ENCODE measurements at regions not wholly inside any gene's neighbourhood (a gene's known extent, or its start where the extent isn't known, plus 50 kb on each side); places are given as distances from the start of the nearest gene placed in this dataset.

DNA sequence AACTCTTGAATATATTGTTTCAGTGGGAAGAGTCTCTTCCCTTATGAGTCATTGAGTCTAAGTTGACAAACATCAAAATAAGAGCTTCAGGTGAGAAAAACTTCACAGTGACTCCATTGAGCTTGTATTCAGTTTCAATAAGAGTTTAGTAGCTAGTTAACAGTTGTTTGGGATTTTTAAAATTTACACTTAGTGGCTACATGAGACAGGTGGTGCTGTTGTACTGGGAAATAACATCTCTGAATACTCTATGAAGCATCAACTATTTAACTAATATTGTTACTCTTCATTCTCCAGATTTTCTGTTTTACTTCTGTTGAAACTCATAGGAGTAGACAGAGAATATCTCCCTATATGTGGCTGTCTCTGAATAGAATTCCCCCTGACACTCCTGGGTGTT is 1609.1 kb downstream of the C4orf33 start:
- Histone ChIP-seq H3K27me3 (ENCODE audit: control insufficient read depth in 2 of 2, insufficient read depth in 1 of 2, low read length in 1 of 2) (no peaks in the 10 kb centered on the region), H3K9me3 (ENCODE audit: control insufficient read depth in 2 of 2, insufficient read depth in 1 of 2, low read length in 1 of 2) (peaks cover 0 to 5% of the 10 kb centered on the region in 2 donors), H3K4me3 (ENCODE audit: low read length in 2 of 2) (no peak overlapping the region), H3K27ac (ENCODE audit: low read depth in 1 of 2, low read length in 1 of 2) (no peak overlapping the region), H3K4me1 (ENCODE audit: control insufficient read depth in 2 of 2, insufficient read depth in 2 of 2, low read length in 2 of 2) (no peaks in the 10 kb centered on the region), H3K36me3 (ENCODE audit: control insufficient read depth in 2 of 2, insufficient read depth in 2 of 2, low read length in 1 of 2) (no peaks in the 10 kb centered on the region)
- no peak for DNase-seq (ENCODE audit: low read depth in 6 of 9, low spot score in 9 of 9)

GRCh38 chr4:130712038-130712437 is 1616.1 kb downstream of the C4orf33 start:
- DNase-seq (ENCODE audit: low read depth in 6 of 9, low spot score in 9 of 9): no peak
- H3K27me3 ChIP-seq (ENCODE audit: control insufficient read depth in 2 of 2, insufficient read depth in 1 of 2, low read length in 1 of 2): no peaks in the 10 kb centered on the region
- H3K36me3 ChIP-seq (ENCODE audit: control insufficient read depth in 2 of 2, insufficient read depth in 2 of 2, low read length in 1 of 2): no peaks in the 10 kb centered on the region

GRCh38 chr4:130714006-130714405 is 1618.1 kb downstream of the C4orf33 start:
- H3K27me3 ChIP-seq (ENCODE audit: control insufficient read depth in 2 of 2, insufficient read depth in 1 of 2, low read length in 1 of 2): no peaks in the 10 kb centered on the region
- H3K36me3 ChIP-seq (ENCODE audit: control insufficient read depth in 2 of 2, insufficient read depth in 2 of 2, low read length in 1 of 2): no peaks in the 10 kb centered on the region
- 100% methylated on average over 1 of the region's 1 CpG for WGBS
- no peaks in the 10 kb centered on the region for H3K9me3 ChIP-seq (ENCODE audit: control insufficient read depth in 2 of 2, insufficient read depth in 1 of 2, low read length in 1 of 2)
- H3K4me1 ChIP-seq (ENCODE audit: control insufficient read depth in 2 of 2, insufficient read depth in 2 of 2, low read length in 2 of 2): no peaks in the 10 kb centered on the region
- H3K4me3 ChIP-seq (ENCODE audit: low read length in 2 of 2): no peak overlapping the region
- no peak overlapping the region for H3K27ac ChIP-seq (ENCODE audit: low read depth in 1 of 2, low read length in 1 of 2)
- no peak for DNase-seq (ENCODE audit: low read depth in 6 of 9, low spot score in 9 of 9)

More at GRCh38 chr4:130712038-130712437, 1616.1 kb downstream of the C4orf33 start:
- Histone ChIP-seq H3K27ac (ENCODE audit: low read depth in 1 of 2, low read length in 1 of 2) (no peak overlapping the region), H3K4me3 (ENCODE audit: low read length in 2 of 2) (no peak overlapping the region), H3K9me3 (ENCODE audit: control insufficient read depth in 2 of 2, insufficient read depth in 1 of 2, low read length in 1 of 2) (peaks cover 0 to 5% of the 10 kb centered on the region in 2 donors), H3K4me1 (ENCODE audit: control insufficient read depth in 2 of 2, insufficient read depth in 2 of 2, low read length in 2 of 2) (no peaks in the 10 kb centered on the region)
- WGBS: 87% methylated on average over 1 of the region's 1 CpG

DNA sequence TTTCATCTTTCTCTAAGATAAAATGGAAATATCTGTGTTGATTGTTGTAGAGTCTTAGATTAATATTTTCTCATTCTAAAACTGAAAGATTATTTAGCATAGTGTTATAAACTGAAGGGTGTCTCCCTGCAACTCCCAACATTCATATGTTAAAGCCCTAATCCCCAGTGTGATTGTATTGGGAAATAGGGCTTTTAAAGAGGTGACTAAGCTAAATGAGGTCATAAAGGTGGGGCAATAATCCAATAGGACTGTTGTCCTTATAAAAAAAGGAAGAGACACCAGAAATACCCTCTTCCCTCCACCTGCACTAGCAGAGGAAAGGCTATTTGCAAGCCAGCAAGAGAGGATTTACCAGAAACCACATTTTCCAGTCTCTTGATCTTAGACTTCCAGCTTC is 1626.4 kb downstream of the C4orf33 start:
- H3K4me3 ChIP-seq (ENCODE audit: low read length in 2 of 2): no peak overlapping the region
- no peaks in the 10 kb centered on the region for H3K36me3 ChIP-seq (ENCODE audit: control insufficient read depth in 2 of 2, insufficient read depth in 2 of 2, low read length in 1 of 2)
- DNase-seq (ENCODE audit: low read depth in 6 of 9, low spot score in 9 of 9): no peak
- H3K27me3 ChIP-seq (ENCODE audit: control insufficient read depth in 2 of 2, insufficient read depth in 1 of 2, low read length in 1 of 2): no peaks in the 10 kb centered on the region
- H3K27ac ChIP-seq (ENCODE audit: low read depth in 1 of 2, low read length in 1 of 2): no peak overlapping the region
- no peaks in the 10 kb centered on the region for H3K9me3 ChIP-seq (ENCODE audit: control insufficient read depth in 2 of 2, insufficient read depth in 1 of 2, low read length in 1 of 2)
- H3K4me1 ChIP-seq (ENCODE audit: control insufficient read depth in 2 of 2, insufficient read depth in 2 of 2, low read length in 2 of 2): no peaks in the 10 kb centered on the region

- Histone ChIP-seq H3K27me3 (ENCODE audit: control insufficient read depth in 2 of 2, insufficient read depth in 1 of 2, low read length in 1 of 2) (no peaks in the 10 kb centered on the region), H3K36me3 (ENCODE audit: control insufficient read depth in 2 of 2, insufficient read depth in 2 of 2, low read length in 1 of 2) (no peaks in the 10 kb centered on the region), H3K27ac (ENCODE audit: low read depth in 1 of 2, low read length in 1 of 2) (no peak overlapping the region), H3K4me3 (ENCODE audit: low read length in 2 of 2) (no peak overlapping the region), H3K9me3 (ENCODE audit: control insufficient read depth in 2 of 2, insufficient read depth in 1 of 2, low read length in 1 of 2) (peaks cover 0 to 24% of the 10 kb centered on the region in 2 donors), H3K4me1 (ENCODE audit: control insufficient read depth in 2 of 2, insufficient read depth in 2 of 2, low read length in 2 of 2) (no peaks in the 10 kb centered on the region)
- WGBS: 89% methylated on average over 7 of the region's 7 CpGs
- DNase-seq (ENCODE audit: low read depth in 6 of 9, low spot score in 9 of 9): no peak
These were observed 1640.7 kb downstream of the C4orf33 start for GRCh38 chr4:130736436-130737185.

GRCh38 chr4:130738233-130738632 is 1642.3 kb downstream of the C4orf33 start:
- Histone ChIP-seq H3K4me1 (ENCODE audit: control insufficient read depth in 2 of 2, insufficient read depth in 2 of 2, low read length in 2 of 2) (no peaks in the 10 kb centered on the region), H3K36me3 (ENCODE audit: control insufficient read depth in 2 of 2, insufficient read depth in 2 of 2, low read length in 1 of 2) (no peaks in the 10 kb centered on the region), H3K27ac (ENCODE audit: low read depth in 1 of 2, low read length in 1 of 2) (no peak overlapping the region), H3K9me3 (ENCODE audit: control insufficient read depth in 2 of 2, insufficient read depth in 1 of 2, low read length in 1 of 2) (peaks cover 0 to 24% of the 10 kb centered on the region in 2 donors), H3K4me3 (ENCODE audit: low read length in 2 of 2) (no peak overlapping the region), H3K27me3 (ENCODE audit: control insufficient read depth in 2 of 2, insufficient read depth in 1 of 2, low read length in 1 of 2) (no peaks in the 10 kb centered on the region)
- WGBS: 95% methylated on average over 3 of the region's 3 CpGs
- DNase-seq (ENCODE audit: low read depth in 6 of 9, low spot score in 9 of 9): no peak

DNA sequence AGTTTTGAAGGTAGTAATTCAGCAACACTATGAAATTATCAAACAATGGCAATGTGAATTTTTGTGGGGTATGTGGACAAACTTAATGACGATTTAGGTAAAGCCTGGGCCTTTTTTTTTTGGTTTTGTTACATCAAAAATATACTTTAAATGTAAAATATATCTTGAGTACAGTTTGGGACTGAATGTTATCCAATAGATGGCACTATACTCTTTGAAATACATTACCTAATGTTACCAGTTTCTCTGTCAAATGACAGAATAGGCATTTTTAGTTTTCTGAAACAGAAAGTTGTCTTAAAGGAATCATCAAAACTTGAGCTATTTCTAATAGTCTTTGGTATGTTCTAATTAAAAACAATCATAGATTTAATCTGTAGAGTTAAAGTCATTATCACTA is 1651.9 kb downstream of the C4orf33 start:
- no peaks in the 10 kb centered on the region for H3K36me3 ChIP-seq (ENCODE audit: control insufficient read depth in 2 of 2, insufficient read depth in 2 of 2, low read length in 1 of 2)
- no peaks in the 10 kb centered on the region for H3K27me3 ChIP-seq (ENCODE audit: control insufficient read depth in 2 of 2, insufficient read depth in 1 of 2, low read length in 1 of 2)
- H3K4me3 ChIP-seq (ENCODE audit: low read length in 2 of 2): no peak overlapping the region
- 33% methylated on average over 1 of the region's 1 CpG for WGBS
- no peaks in the 10 kb centered on the region for H3K9me3 ChIP-seq (ENCODE audit: control insufficient read depth in 2 of 2, insufficient read depth in 1 of 2, low read length in 1 of 2)
- H3K27ac ChIP-seq (ENCODE audit: low read depth in 1 of 2, low read length in 1 of 2): no peak overlapping the region
- DNase-seq (ENCODE audit: low read depth in 6 of 9, low spot score in 9 of 9): no peak
- H3K4me1 ChIP-seq (ENCODE audit: control insufficient read depth in 2 of 2, insufficient read depth in 2 of 2, low read length in 2 of 2): no peaks in the 10 kb centered on the region

- H3K27me3 ChIP-seq (ENCODE audit: control insufficient read depth in 2 of 2, insufficient read depth in 1 of 2, low read length in 1 of 2): no peaks in the 10 kb centered on the region
- H3K4me1 ChIP-seq (ENCODE audit: control insufficient read depth in 2 of 2, insufficient read depth in 2 of 2, low read length in 2 of 2): no peaks in the 10 kb centered on the region
- 94% methylated on average over 2 of the region's 2 CpGs for WGBS
- H3K36me3 ChIP-seq (ENCODE audit: control insufficient read depth in 2 of 2, insufficient read depth in 2 of 2, low read length in 1 of 2): no peaks in the 10 kb centered on the region
- no peak overlapping the region for H3K27ac ChIP-seq (ENCODE audit: low read depth in 1 of 2, low read length in 1 of 2)
- no peaks in the 10 kb centered on the region for H3K9me3 ChIP-seq (ENCODE audit: control insufficient read depth in 2 of 2, insufficient read depth in 1 of 2, low read length in 1 of 2)
- DNase-seq (ENCODE audit: low read depth in 6 of 9, low spot score in 9 of 9): no peak
- no peak overlapping the region for H3K4me3 ChIP-seq (ENCODE audit: low read length in 2 of 2)
These were observed 1658.0 kb downstream of the C4orf33 start for GRCh38 chr4:130753926-130754325.

- no peak overlapping the region for H3K4me3 ChIP-seq (ENCODE audit: low read length in 2 of 2)
- WGBS: 89% methylated on average over 1 of the region's 1 CpG
- no peaks in the 10 kb centered on the region for H3K4me1 ChIP-seq (ENCODE audit: control insufficient read depth in 2 of 2, insufficient read depth in 2 of 2, low read length in 2 of 2)
- no peak overlapping the region for H3K27ac ChIP-seq (ENCODE audit: low read depth in 1 of 2, low read length in 1 of 2)
- H3K9me3 ChIP-seq (ENCODE audit: control insufficient read depth in 2 of 2, insufficient read depth in 1 of 2, low read length in 1 of 2): no peaks in the 10 kb centered on the region
- H3K36me3 ChIP-seq (ENCODE audit: control insufficient read depth in 2 of 2, insufficient read depth in 2 of 2, low read length in 1 of 2): no peaks in the 10 kb centered on the region
- no peak for DNase-seq (ENCODE audit: low read depth in 6 of 9, low spot score in 9 of 9)
- no peaks in the 10 kb centered on the region for H3K27me3 ChIP-seq (ENCODE audit: control insufficient read depth in 2 of 2, insufficient read depth in 1 of 2, low read length in 1 of 2)
These were observed 1664.3 kb downstream of the C4orf33 start for GRCh38 chr4:130760246-130760645.
